ENCODE measurements at regions not wholly inside any gene's neighbourhood (a gene's known extent, or its start where the extent isn't known, plus 50 kb on each side); places are given as distances from the start of the nearest gene placed in this dataset.
A peak's percentile ranks its signal among the peaks of the same experiment; 100 is the strongest.
"Not testable (repeated sequence)": the region's sequence is repeated elsewhere in the genome, so short reads cannot be mapped to it uniquely, and the experiment has no call there.

- DNase-seq (ENCODE audit: low read depth): no peak
These were observed 50.6 kb upstream of the TMEM170B start for GRCh38 chr6:11486959-11487358.

- no peak for DNase-seq (ENCODE audit: low read depth)
These were observed 51.1 kb upstream of the TMEM170B start for GRCh38 chr6:11486486-11486885.

GRCh38 chr6:11486051-11486450 lies 51.5 kb upstream of the TMEM170B start:
- DNase-seq (ENCODE audit: low read depth): no peak

GRCh38 chr6:11485271-11485670 lies 52.3 kb upstream of the TMEM170B start:
- DNase-seq (ENCODE audit: low read depth): no peak

- DNase-seq (ENCODE audit: low read depth): no peak
These were observed 53.1 kb upstream of the TMEM170B start for GRCh38 chr6:11484441-11484840.

GRCh38 chr6:11482616-11483015 lies 54.9 kb upstream of the TMEM170B start:
- DNase-seq (ENCODE audit: low read depth): no peak

GRCh38 chr6:11480541-11480940 lies 57.0 kb upstream of the TMEM170B start:
- no peak for DNase-seq (ENCODE audit: low read depth)

- DNase-seq (ENCODE audit: low read depth): no peak
These were observed 58.3 kb upstream of the TMEM170B start for GRCh38 chr6:11479296-11479695.

GRCh38 chr6:11478586-11478985 lies 59.0 kb upstream of the TMEM170B start:
- DNase-seq (ENCODE audit: low read depth): no peak

- DNase-seq (ENCODE audit: low read depth): no peak
These were observed 62.5 kb upstream of the TMEM170B start for GRCh38 chr6:11475016-11475415.

- DNase-seq (ENCODE audit: low read depth): no peak
These were observed 64.4 kb upstream of the TMEM170B start for GRCh38 chr6:11473008-11473740.

GRCh38 chr6:11471261-11471660 lies 66.3 kb upstream of the TMEM170B start:
- DNase-seq (ENCODE audit: low read depth): no peak

- no peak for DNase-seq (ENCODE audit: low read depth)
These were observed 67.9 kb upstream of the TMEM170B start for GRCh38 chr6:11469684-11470083.

- DNase-seq (ENCODE audit: low read depth): not testable (repeated sequence)
These were observed 69.3 kb upstream of the TMEM170B start for GRCh38 chr6:11468271-11468670.

GRCh38 chr6:11467364-11467763 lies 70.2 kb upstream of the TMEM170B start:
- DNase-seq (ENCODE audit: low read depth): no peak

- no peak for DNase-seq (ENCODE audit: low read depth)
These were observed 74.2 kb upstream of the TMEM170B start for GRCh38 chr6:11463398-11463780.

- DNase-seq (ENCODE audit: low read depth): no peak
These were observed 74.7 kb upstream of the TMEM170B start for GRCh38 chr6:11462742-11463397.

- DNase-seq (ENCODE audit: low read depth): no peak
These were observed 76.5 kb upstream of the TMEM170B start for GRCh38 chr6:11460837-11461661.

- peak; percentile 33 for DNase-seq (ENCODE audit: low read depth)
These were observed 77.4 kb upstream of the TMEM170B start for GRCh38 chr6:11460001-11460668.

- DNase-seq (ENCODE audit: low read depth): no peak
These were observed 78.4 kb upstream of the TMEM170B start for GRCh38 chr6:11459079-11459610.

- no peak for DNase-seq (ENCODE audit: low read depth)
These were observed 79.0 kb upstream of the TMEM170B start for GRCh38 chr6:11458509-11458908.

GRCh38 chr6:11457422-11457821 lies 80.1 kb upstream of the TMEM170B start:
- DNase-seq (ENCODE audit: low read depth): not testable (repeated sequence)
